Naive thymus-derived CD4-positive, alpha-beta T cell (primary cell): ENCODE measurements at regions not wholly inside any gene's neighbourhood (a gene's known extent, or its start where the extent isn't known, plus 50 kb on each side); places are given as distances from the start of the nearest gene placed in this dataset.

ENCODE experiments used
- ATAC-seq: fragments of 150-1000 bp; cut with Tn5 transposase; 2 replicates; pipeline ENCODE4 v1.10.0; 2021; ENCODE audit warnings: mild to moderate bottlenecking, moderate library complexity
- CTCF ChIA-PET: fragments of 350-600 bp; sonication (Branson Sonifier 250); formaldehyde crosslinking; loops from one replicate; lab custom pipeline; 2021; ENCODE audit warnings: antibody characterized with exemption; lab: Charles Lee
- POLR2A ChIA-PET: fragments of 350-600 bp; sonication (Branson Sonifier 250); formaldehyde crosslinking; loops from one replicate; lab custom pipeline; 2021; ENCODE audit warnings: antibody characterized with exemption, inconsistent platforms; lab: Charles Lee
- DNase-seq, 9 donors: peaks; one replicate each; pipeline versions ENCODE4 v3.0.0 to v3.0.0-alpha.2; 2020 to 2022; ENCODE audit warnings: mixed read lengths in 1 of 9
- H3K27ac ChIP-seq: one replicate; pipeline ENCODE4 v1.7.0; 2013; ENCODE audit warnings: mild to moderate bottlenecking, low read depth, low read length, moderate library complexity
- H3K27me3 ChIP-seq, 2 donors: one replicate each; pipeline ENCODE4 v1.7.0; 2013; ENCODE audit warnings: low read length in 2 of 2, mild to moderate bottlenecking in 2 of 2, moderate library complexity in 2 of 2; ENCODE audit not compliant: control insufficient read depth in 2 of 2, insufficient read depth in 2 of 2
- H3K36me3 ChIP-seq, 3 experiments: 1 replicate in 2 of 3; 2 replicates in 1 of 3; pipeline ENCODE4 v1.7.0; 2013; ENCODE audit warnings: low read length in 3 of 3, mild to moderate bottlenecking in 3 of 3, moderate library complexity in 1 of 3; ENCODE audit not compliant: insufficient read depth in 3 of 3, control insufficient read depth in 2 of 3
- H3K4me1 ChIP-seq, 2 donors: one replicate each; pipeline ENCODE4 v1.7.0; 2013; ENCODE audit warnings: low read length in 2 of 2, mild to moderate bottlenecking in 2 of 2, moderate library complexity in 1 of 2; ENCODE audit not compliant: control insufficient read depth in 2 of 2, insufficient read depth in 2 of 2
- H3K4me3 ChIP-seq: 2 replicates; pipeline ENCODE4 v1.7.0; 2013; ENCODE audit warnings: mild to moderate bottlenecking, low read length
- H3K9me3 ChIP-seq, 3 experiments: 1 replicate in 2 of 3; 2 replicates in 1 of 3; pipeline ENCODE4 v1.7.0; 2013; ENCODE audit warnings: low read length in 3 of 3; ENCODE audit not compliant: control insufficient read depth in 2 of 3
- H3K27ac Mint-ChIP-seq, 9 donors: one replicate each; pipeline ENCODE4 v1.8.0; 2020 to 2022; ENCODE audit warnings: mixed read lengths in 9 of 9, mild to moderate bottlenecking in 8 of 9, moderate library complexity in 5 of 9, inconsistent platforms in 2 of 9
- H3K27me3 Mint-ChIP-seq, 5 donors: one replicate each; pipeline ENCODE4 v1.8.0; 2021 to 2022; ENCODE audit warnings: mixed read lengths in 5 of 5, mild to moderate bottlenecking in 1 of 5
- H3K36me3 Mint-ChIP-seq, 5 donors: one replicate each; pipeline ENCODE4 v1.8.0; 2020 to 2022; ENCODE audit warnings: mixed read lengths in 5 of 5, mild to moderate bottlenecking in 3 of 5, inconsistent platforms in 1 of 5
- H3K4me1 Mint-ChIP-seq, 7 donors: one replicate each; pipeline ENCODE4 v1.8.0; 2020 to 2022; ENCODE audit warnings: mixed read lengths in 7 of 7, mild to moderate bottlenecking in 3 of 7, inconsistent platforms in 1 of 7
- H3K4me3 Mint-ChIP-seq, 10 donors: one replicate each; pipeline ENCODE4 v1.8.0; 2020 to 2022; ENCODE audit warnings: mild to moderate bottlenecking in 10 of 10, mixed read lengths in 10 of 10, moderate library complexity in 6 of 10, inconsistent platforms in 2 of 10
- H3K9me3 Mint-ChIP-seq, 11 donors: one replicate each; pipeline ENCODE4 v1.8.0; 2020 to 2022; ENCODE audit warnings: mixed read lengths in 11 of 11, mild to moderate bottlenecking in 4 of 11, inconsistent platforms in 1 of 11, moderate library complexity in 1 of 11
- intact Hi-C, 2 donors: fragments of 100-400 bp; cut with micrococcal nuclease; formaldehyde crosslinking; loops; one replicate each; pipeline ENCODE4 v1.15.1; 2023

- no peaks in the 10 kb centered on the region for H3K36me3 Mint-ChIP-seq
- H3K9me3 ChIP-seq: no peaks in the 10 kb centered on the region
- no peaks in the 10 kb centered on the region for H3K27me3 ChIP-seq
- no peak overlapping the region for H3K27ac ChIP-seq
- no peak overlapping the region for H3K4me3 ChIP-seq
- ChIA-PET CTCF (no interaction called here), POLR2A (no interaction called here)
- no peak for DNase-seq
- H3K36me3 ChIP-seq: no peaks in the 10 kb centered on the region
- H3K27me3 Mint-ChIP-seq: no peaks in the 10 kb centered on the region
- no peak for ATAC-seq
- no peaks in the 10 kb centered on the region for H3K4me1 ChIP-seq
- H3K4me1 Mint-ChIP-seq: no peaks in the 10 kb centered on the region
- intact Hi-C loops: no loop called here
- peaks cover 0 to 13% (median 7%) of the 10 kb centered on the region in 11 donors for H3K9me3 Mint-ChIP-seq
- H3K4me3 Mint-ChIP-seq: no peak overlapping the region
- no peak overlapping the region for H3K27ac Mint-ChIP-seq
Measured at GRCh38 chr6:81138236-81138635, 614.2 kb downstream of the TENT5A start.

- Mint-ChIP-seq H3K27me3 (no peaks in the 10 kb centered on the region), H3K36me3 (no peaks in the 10 kb centered on the region), H3K4me3 (no peak overlapping the region), H3K27ac (peak overlapping the region in 1 of 9 donors; percentile 33), H3K4me1 (no peaks in the 10 kb centered on the region), H3K9me3 (peaks cover 0 to 13% (median 2%) of the 10 kb centered on the region in 11 donors)
- ChIA-PET POLR2A (no interaction called here), CTCF (no interaction called here)
- no peaks in the 10 kb centered on the region for H3K9me3 ChIP-seq
- H3K36me3 ChIP-seq: no peaks in the 10 kb centered on the region
- ATAC-seq: peak; percentile 78
- H3K4me1 ChIP-seq: no peaks in the 10 kb centered on the region
- H3K27me3 ChIP-seq: no peaks in the 10 kb centered on the region
- DNase-seq: no peak
- H3K27ac ChIP-seq: no peak overlapping the region
- H3K4me3 ChIP-seq: no peak overlapping the region
- intact Hi-C loops: no loop called here
Measured at GRCh38 chr6:81130969-81131368, 621.5 kb downstream of the TENT5A start.

GRCh38 chr6:81130061-81130460 is 622.4 kb downstream of the TENT5A start:
- Histone ChIP-seq H3K4me1 (no peaks in the 10 kb centered on the region), H3K36me3 (no peaks in the 10 kb centered on the region), H3K9me3 (no peaks in the 10 kb centered on the region), H3K4me3 (no peak overlapping the region), H3K27me3 (no peaks in the 10 kb centered on the region), H3K27ac (no peak overlapping the region)
- ATAC-seq: no peak
- Mint-ChIP-seq H3K4me3 (no peak overlapping the region), H3K4me1 (no peaks in the 10 kb centered on the region), H3K36me3 (no peaks in the 10 kb centered on the region), H3K9me3 (peaks cover 0 to 16% (median 1%) of the 10 kb centered on the region in 11 donors), H3K27ac (no peak overlapping the region), H3K27me3 (no peaks in the 10 kb centered on the region)
- ChIA-PET CTCF (no interaction called here), POLR2A (no interaction called here)
- no peak for DNase-seq
- intact Hi-C loops: no loop called here

GRCh38 chr6:81128671-81129070 is 623.8 kb downstream of the TENT5A start:
- POLR2A ChIA-PET: no interaction called here
- intact Hi-C loops: no loop called here
- Mint-ChIP-seq H3K4me3 (no peak overlapping the region), H3K4me1 (no peaks in the 10 kb centered on the region), H3K27me3 (no peaks in the 10 kb centered on the region), H3K36me3 (no peaks in the 10 kb centered on the region), H3K9me3 (peaks cover 0 to 16% (median 1%) of the 10 kb centered on the region in 11 donors), H3K27ac (no peak overlapping the region)
- no peak for DNase-seq
- no peaks in the 10 kb centered on the region for H3K9me3 ChIP-seq
- H3K4me3 ChIP-seq: no peak overlapping the region
- no peaks in the 10 kb centered on the region for H3K36me3 ChIP-seq
- no peaks in the 10 kb centered on the region for H3K27me3 ChIP-seq
- no peak overlapping the region for H3K27ac ChIP-seq
- peak; percentile 68 for ATAC-seq
- H3K4me1 ChIP-seq: no peaks in the 10 kb centered on the region
- CTCF ChIA-PET: no interaction called here

GRCh38 chr6:81126150-81126549 is 626.3 kb downstream of the TENT5A start:
- DNase-seq (no peak), ATAC-seq (no peak)
- no peak overlapping the region for H3K27ac Mint-ChIP-seq
- Histone ChIP-seq H3K27me3 (no peaks in the 10 kb centered on the region), H3K27ac (no peak overlapping the region), H3K4me1 (no peaks in the 10 kb centered on the region), H3K9me3 (no peaks in the 10 kb centered on the region), H3K4me3 (no peak overlapping the region), H3K36me3 (no peaks in the 10 kb centered on the region)
- intact Hi-C loops: no loop called here
- H3K4me3 Mint-ChIP-seq: no peak overlapping the region
- H3K9me3 Mint-ChIP-seq: peaks cover 0 to 15% (median 2%) of the 10 kb centered on the region in 11 donors
- POLR2A ChIA-PET: no interaction called here
- CTCF ChIA-PET: no interaction called here
- H3K36me3 Mint-ChIP-seq: no peaks in the 10 kb centered on the region
- H3K27me3 Mint-ChIP-seq: no peaks in the 10 kb centered on the region
- H3K4me1 Mint-ChIP-seq: no peaks in the 10 kb centered on the region

GRCh38 chr6:81120280-81120679 is 632.2 kb downstream of the TENT5A start:
- intact Hi-C loops: no loop called here
- Mint-ChIP-seq H3K27me3 (no peaks in the 10 kb centered on the region), H3K4me3 (no peak overlapping the region), H3K27ac (no peak overlapping the region), H3K9me3 (peaks cover 0 to 7% (median 3%) of the 10 kb centered on the region in 11 donors), H3K36me3 (no peaks in the 10 kb centered on the region), H3K4me1 (no peaks in the 10 kb centered on the region)
- ATAC-seq (no peak), DNase-seq (no peak)
- POLR2A ChIA-PET: no interaction called here
- Histone ChIP-seq H3K27ac (no peak overlapping the region), H3K27me3 (no peaks in the 10 kb centered on the region), H3K4me1 (no peaks in the 10 kb centered on the region), H3K36me3 (no peaks in the 10 kb centered on the region), H3K4me3 (no peak overlapping the region), H3K9me3 (no peaks in the 10 kb centered on the region)
- CTCF ChIA-PET: no interaction called here

- no peak overlapping the region for H3K4me3 Mint-ChIP-seq
- intact Hi-C loops: no loop called here
- H3K27me3 Mint-ChIP-seq: no peaks in the 10 kb centered on the region
- Histone ChIP-seq H3K27ac (no peak overlapping the region), H3K9me3 (no peaks in the 10 kb centered on the region), H3K4me1 (no peaks in the 10 kb centered on the region), H3K4me3 (no peak overlapping the region), H3K27me3 (no peaks in the 10 kb centered on the region), H3K36me3 (no peaks in the 10 kb centered on the region)
- peaks cover 0 to 42% (median 5%) of the 10 kb centered on the region in 11 donors for H3K9me3 Mint-ChIP-seq
- ChIA-PET CTCF (no interaction called here), POLR2A (no interaction called here)
- DNase-seq (no peak), ATAC-seq (no peak)
- no peaks in the 10 kb centered on the region for H3K36me3 Mint-ChIP-seq
- no peak overlapping the region for H3K27ac Mint-ChIP-seq
- H3K4me1 Mint-ChIP-seq: no peaks in the 10 kb centered on the region
Measured at GRCh38 chr6:81105998-81106397, 646.5 kb downstream of the TENT5A start.
